Posterior vena cava (tissue), 2 donors: ENCODE measurements at regions not wholly inside any gene's neighbourhood (a gene's known extent, or its start where the extent isn't known, plus 50 kb on each side); places are given as distances from the start of the nearest gene placed in this dataset.
"Not testable (repeated sequence)": the region's sequence is repeated elsewhere in the genome, so short reads cannot be mapped to it uniquely, and the experiment has no call there.

Experiments used
- DNase-seq: peaks from one replicate; pipeline ENCODE4 v3.0.0-alpha.2; 2020; ENCODE audit warnings: low spot score
- intact Hi-C, 2 donors: fragments of 100-400 bp; cut with DNase I; formaldehyde crosslinking; loops; one replicate each; pipeline versions ENCODE4 v1.14.1 to v1.14.2; 2022 to 2023
- donor health status: DM: yes; HTN: yes; CAD: no.
- donor health status: DM: yes; HTN: yes; CAD: no.

DNA sequence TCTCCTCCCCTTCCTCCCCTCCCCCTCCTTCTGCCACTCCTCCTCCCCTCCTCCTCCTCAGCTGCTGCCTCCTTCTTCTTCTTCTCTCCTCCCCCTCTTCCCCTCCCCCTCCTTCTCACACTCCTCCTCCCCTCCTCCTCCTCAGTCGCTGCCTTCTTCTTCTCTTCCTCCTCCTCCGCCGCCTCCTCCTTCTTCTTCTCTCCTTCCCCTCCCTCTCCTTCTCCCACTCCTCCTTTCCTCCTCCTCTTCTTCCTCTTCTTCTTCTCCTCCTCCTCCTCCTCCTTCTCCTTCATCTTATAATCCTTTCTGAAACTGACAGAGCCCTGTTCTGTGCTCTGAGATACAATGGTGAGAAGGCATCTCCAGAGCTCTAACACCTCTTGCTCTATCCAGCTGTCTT lies 73.1 kb upstream of the DCD start:
- intact Hi-C loops = loop anchor here in 1 of 2 donors (10.0 kb wide), 1 partner anchor 893 kb away; no protein-coding TSS in a partner anchor
- no peak for DNase-seq

DNA sequence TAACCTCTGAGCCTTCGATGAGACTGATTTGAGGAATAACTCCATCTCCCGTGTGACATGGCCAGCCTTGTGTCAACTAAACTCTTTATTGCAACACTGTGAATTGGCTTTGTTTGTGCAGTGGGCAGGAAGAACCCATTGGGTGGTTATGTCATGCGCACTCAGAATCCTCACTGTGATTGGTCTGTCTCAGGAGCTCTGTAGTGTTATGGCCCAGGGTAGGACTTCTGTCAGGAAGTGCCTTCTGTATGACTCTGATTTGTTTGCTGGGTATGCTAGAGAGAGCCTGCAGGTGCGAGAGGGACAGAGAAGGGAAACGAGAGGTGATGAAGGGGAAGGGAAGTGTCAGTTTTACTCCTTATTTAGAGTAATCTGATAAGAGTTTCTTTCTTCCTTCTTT lies 71.5 kb upstream of the DCD start:
- DNase-seq = no peak
- intact Hi-C loops = loop anchor here in 1 of 2 donors (10.0 kb wide), 1 partner anchor 895 kb away; no protein-coding TSS in a partner anchor

DNA sequence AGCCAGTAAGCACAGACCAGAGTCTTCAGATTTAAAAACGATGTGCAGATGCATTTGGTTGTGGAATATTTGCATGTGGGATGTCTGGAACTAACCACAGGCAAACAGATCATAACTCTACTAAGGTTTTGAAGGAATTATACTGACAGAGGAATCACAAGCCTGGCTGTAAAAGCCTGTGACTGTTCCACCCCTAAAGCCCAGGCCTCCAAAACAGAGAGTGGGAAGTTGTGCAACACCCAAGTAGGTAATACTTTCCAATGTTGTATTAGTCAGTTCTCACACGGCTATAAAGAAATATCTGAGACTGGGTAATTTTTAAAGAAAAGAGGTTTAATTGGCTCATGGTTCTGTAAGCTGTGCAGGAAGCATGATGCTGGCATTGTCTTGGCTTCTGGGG lies 68.1 kb upstream of the DCD start:
- DNase-seq = no peak

DNA sequence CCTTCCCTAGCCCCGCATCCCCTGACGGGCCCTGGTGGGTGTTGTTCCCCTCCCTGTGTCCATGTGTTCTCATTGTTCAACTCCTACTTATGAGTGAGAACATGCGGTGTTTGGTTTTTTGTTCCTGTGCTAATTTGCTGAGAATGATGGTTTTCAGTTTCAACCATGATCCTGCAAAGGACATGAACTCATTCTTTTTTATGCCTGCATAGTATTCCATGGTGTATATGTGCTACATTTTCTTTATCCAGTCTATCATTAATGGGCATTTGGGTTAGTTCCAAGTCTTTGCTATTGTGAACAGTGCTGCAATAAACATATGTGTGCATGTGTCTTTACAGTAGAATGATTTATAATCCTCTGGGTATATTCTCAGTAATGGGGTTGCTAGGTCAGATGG lies 65.7 kb upstream of the DCD start:
- DNase-seq, intact Hi-C loops: not testable (repeated sequence)

More for the DNA sequence above, 68.1 kb upstream of the DCD start:
- intact Hi-C loops = no loop called here

DNA sequence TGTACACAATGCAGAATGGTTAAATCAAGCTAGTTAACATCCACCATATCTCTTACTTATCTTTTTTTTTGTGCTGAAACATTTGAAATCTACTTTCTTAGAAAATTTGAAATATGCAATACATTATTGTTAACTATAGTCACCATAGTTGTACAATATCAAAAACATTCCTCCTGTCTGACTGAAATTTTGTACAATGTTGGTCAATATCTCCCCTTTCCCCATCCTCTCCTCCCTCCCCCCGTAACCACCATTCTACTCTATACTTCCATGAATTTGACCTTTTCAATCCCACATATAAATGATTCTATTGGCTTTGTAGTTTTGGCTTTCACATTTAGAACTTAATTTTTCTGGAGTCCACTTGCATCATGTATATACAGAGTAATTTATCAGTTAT lies 63.5 kb upstream of the DCD start:
- intact Hi-C loops = no loop called here

DNA sequence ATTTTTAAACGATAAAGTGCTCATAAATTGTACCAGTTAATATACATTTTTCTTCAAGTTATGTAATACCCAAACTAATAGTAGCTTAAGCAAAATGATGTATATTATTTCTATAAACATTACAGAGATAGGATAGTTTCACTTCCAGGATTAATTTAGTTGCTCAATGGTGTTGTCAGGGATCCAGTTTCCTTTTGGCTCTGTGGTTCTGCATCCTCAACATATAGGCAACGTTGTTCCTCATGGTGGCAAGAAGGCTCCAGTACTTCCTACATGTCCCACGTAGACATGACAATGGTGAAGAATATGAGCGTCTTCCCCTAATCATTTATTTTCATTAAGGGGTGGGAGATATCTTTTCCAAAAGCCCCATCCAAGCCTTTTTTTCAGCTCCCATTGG lies 60.7 kb upstream of the DCD start:
- no peak for DNase-seq
- intact Hi-C loops = no loop called here

More for the DNA sequence above, 63.5 kb upstream of the DCD start:
- DNase-seq = no peak

DNA sequence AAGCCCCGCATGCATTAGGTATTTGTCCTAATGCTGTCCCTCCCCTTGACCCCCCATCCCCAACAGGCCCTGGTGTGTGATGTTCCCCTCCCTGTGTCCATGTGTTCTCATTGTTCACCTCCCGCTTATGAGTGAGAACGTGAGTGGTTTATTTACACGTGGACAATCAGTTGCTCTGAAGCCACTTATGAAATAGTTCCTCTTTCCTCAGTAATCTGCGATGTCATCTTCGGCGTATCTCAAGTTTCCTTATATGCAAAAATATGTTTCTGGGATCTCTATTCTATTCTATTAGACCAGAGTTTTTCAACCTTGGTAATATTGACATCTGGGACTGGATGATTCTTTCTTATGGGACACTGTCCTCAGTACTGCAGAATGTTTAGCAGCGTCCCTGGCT lies 56.0 kb upstream of the DCD start:
- no peak for DNase-seq
- intact Hi-C loops = no loop called here

DNA sequence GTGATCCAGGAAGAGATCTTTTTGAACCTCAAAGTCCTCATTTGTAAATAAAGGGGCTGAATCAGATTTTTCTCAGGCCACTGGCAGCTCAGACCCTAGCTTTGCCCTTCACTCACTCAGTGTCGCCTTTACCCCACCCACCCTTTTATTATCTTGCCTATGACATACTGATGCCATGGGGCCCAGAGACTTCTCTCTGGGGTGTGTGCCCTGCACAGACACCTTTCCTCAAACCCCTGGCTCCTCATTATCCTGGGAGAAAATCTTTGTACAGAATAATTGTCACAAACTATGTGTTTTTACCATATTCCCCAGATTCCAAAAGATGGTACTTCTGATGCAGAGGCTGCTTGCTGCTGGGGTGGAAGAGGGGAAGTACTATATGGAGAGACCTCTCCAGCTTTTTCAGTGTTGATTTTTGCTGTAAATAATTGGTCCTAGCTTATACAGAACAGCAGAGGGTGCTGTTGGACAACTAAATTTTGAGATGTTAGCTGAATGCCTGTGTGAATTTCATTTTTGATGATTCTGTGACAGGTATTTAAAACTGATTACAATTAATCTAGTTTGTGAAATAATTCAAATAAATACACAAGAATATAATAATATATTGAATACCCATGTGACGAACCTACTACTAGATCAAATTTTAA lies 53.9 kb upstream of the DCD start:
- intact Hi-C loops = no loop called here
- DNase-seq = no peak

DNA sequence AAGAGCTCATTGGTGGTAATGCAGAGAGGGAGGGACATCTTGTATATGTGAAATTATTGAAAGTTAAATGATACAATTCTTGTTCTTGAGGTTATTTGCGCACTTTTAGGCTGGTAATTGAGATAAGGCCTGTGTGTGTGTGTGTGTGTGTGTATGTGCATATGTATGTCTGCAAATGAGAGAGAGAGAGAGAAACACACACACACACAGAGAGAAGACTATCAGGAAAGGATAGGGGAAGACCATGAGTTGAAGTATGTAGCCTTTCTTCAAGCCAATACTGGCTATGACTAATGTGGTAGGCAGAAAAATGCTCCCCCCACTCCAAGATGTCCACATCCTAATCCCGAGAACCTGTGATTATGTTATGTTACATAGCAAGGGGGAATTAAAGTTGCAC lies 52.7 kb upstream of the DCD start:
- no peak for DNase-seq
- intact Hi-C loops = no loop called here

DNA sequence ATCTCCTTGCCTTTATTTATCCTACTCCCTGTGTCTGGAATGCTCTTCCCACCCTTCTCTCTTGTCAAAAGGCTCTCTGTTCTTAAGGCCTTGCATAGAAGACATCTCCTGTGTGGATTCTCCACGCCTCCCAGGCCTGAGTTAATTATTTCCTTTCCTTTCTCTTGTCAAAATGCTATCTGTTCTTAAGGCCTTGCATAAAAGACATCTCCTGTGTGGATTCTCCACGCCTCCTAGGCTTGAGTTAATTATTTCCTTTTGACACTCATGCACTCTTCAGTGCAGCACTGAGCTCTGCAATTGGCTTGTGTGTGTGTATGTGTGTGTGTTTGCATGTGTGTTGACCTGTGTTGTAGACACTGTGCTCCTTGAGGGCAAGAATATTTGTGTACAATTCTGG lies 52.1 kb upstream of the DCD start:
- intact Hi-C loops = no loop called here
- DNase-seq = no peak
